22Rv1 (cell line): ENCODE measurements at regions not wholly inside any gene's neighbourhood (a gene's known extent, or its start where the extent isn't known, plus 50 kb on each side); places are given as distances from the start of the nearest gene placed in this dataset.

Source experiments
- ZFX ChIP-seq: fragments of 450-650 bp; IDR thresholded peaks from 2 replicates; pipeline ENCODE4 v1.6.1; 2017; ENCODE audit warnings: antibody characterized with exemption, borderline replicate concordance
- TF ChIP-seq, protein P1 (sequence below): fragments of 450-650 bp; IDR thresholded peaks from 2 replicates; pipeline ENCODE4 v1.5.1; 2017; ENCODE audit warnings: mild to moderate bottlenecking

DNA sequence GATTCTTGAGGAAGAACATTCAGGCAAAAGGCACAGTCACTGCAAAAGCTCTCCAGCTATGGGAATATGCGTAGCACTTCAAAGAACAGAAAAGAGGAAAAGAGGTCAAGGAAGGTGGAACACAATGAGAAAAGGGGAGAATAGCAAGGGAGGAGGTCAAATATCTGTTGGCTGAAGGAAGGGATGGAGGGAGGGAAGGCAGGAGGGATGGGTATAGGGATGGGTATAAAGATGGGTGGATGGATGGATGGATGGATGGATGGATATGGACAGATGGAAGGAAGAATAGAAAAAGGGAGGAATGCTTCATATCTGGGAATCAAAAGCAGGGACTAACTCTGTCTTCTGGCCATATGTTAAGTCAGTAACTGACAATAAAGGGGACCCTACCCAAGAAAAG, 164.2 kb upstream of the TOP1 start:
- TF ChIP-seq, protein P1, sequence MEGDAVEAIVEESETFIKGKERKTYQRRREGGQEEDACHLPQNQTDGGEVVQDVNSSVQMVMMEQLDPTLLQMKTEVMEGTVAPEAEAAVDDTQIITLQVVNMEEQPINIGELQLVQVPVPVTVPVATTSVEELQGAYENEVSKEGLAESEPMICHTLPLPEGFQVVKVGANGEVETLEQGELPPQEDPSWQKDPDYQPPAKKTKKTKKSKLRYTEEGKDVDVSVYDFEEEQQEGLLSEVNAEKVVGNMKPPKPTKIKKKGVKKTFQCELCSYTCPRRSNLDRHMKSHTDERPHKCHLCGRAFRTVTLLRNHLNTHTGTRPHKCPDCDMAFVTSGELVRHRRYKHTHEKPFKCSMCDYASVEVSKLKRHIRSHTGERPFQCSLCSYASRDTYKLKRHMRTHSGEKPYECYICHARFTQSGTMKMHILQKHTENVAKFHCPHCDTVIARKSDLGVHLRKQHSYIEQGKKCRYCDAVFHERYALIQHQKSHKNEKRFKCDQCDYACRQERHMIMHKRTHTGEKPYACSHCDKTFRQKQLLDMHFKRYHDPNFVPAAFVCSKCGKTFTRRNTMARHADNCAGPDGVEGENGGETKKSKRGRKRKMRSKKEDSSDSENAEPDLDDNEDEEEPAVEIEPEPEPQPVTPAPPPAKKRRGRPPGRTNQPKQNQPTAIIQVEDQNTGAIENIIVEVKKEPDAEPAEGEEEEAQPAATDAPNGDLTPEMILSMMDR, result no peak
- TF ChIP-seq ZFX, result no peak
